HEK293 (cell line): ENCODE measurements at regions not wholly inside any gene's neighbourhood (a gene's known extent, or its start where the extent isn't known, plus 50 kb on each side); places are given as distances from the start of the nearest gene placed in this dataset.

Experiments
- CTCF ChIA-PET: fragments of 350-600 bp; formaldehyde crosslinking; extraction: SDS; loops from one replicate; lab custom pipeline; 2021; ENCODE audit warnings: antibody characterized with exemption; lab: Yijun Ruan, JAX
- POLR2A ChIA-PET: fragments of 300-600 bp; formaldehyde crosslinking; extraction: SDS; loops from one replicate; lab custom pipeline; 2020; ENCODE audit warnings: antibody characterized with exemption, inconsistent platforms; lab: Yijun Ruan, JAX
- H3K27ac ChIP-seq: fragments of 200-500 bp; sonication (Bioruptor generic); 2 replicates; pipeline ENCODE4 v1.5.1; 2014; ENCODE audit warnings: low read depth, low read length, control low read depth, inconsistent platforms; ENCODE audit errors: extremely low read depth
- H3K36me3 ChIP-seq, 2 experiments: fragments of 200-500 bp in 1 of 2; sonication (Bioruptor generic) in 1 of 2; 1 replicate in 1 of 2; 2 replicates in 1 of 2; pipeline ENCODE4 v1.5.1; 2014 to 2017; ENCODE audit warnings: inconsistent platforms in 2 of 2, low read length in 2 of 2; ENCODE audit not compliant: control insufficient read depth in 2 of 2, insufficient read depth in 1 of 2
- H3K4me1 ChIP-seq: fragments of 200-500 bp; sonication (Bioruptor generic); 2 replicates; pipeline ENCODE4 v1.5.1; 2014; ENCODE audit warnings: mild to moderate bottlenecking, low read length, inconsistent platforms; ENCODE audit not compliant: control insufficient read depth, insufficient read depth
- H3K4me3 ChIP-seq: 2 replicates; pipeline ENCODE4 v1.5.1; 2011; ENCODE audit warnings: low read depth, mild to moderate bottlenecking, control low read depth, low read length, moderate library complexity
- H3K9me3 ChIP-seq: fragments of 200-500 bp; sonication (Bioruptor generic); 2 replicates; pipeline ENCODE4 v1.5.1; 2014; ENCODE audit warnings: low read depth, low read length, inconsistent platforms; ENCODE audit not compliant: control insufficient read depth, insufficient read depth
- GLIS1 ChIP-seq: fragments of 450-650 bp; formaldehyde crosslinking; IDR thresholded peaks from 2 replicates; pipeline ENCODE4 v1.5.1; 2016; ENCODE audit warnings: missing biosample characterization, missing genetic modification characterization
- MZF1 ChIP-seq: fragments of 450-650 bp; formaldehyde crosslinking; IDR thresholded peaks from 2 replicates; pipeline ENCODE4 v1.5.1; 2017; ENCODE audit warnings: missing biosample characterization, missing genetic modification characterization, borderline replicate concordance
- ZBTB20 ChIP-seq: fragments of 450-650 bp; formaldehyde crosslinking; IDR thresholded peaks from 2 replicates; pipeline ENCODE4 v1.5.1; 2016; ENCODE audit warnings: missing biosample characterization, missing genetic modification characterization
- ZFP37 ChIP-seq: fragments of 450-650 bp; formaldehyde crosslinking; IDR thresholded peaks from 2 replicates; pipeline ENCODE4 v1.5.1; 2016; ENCODE audit warnings: missing biosample characterization, missing genetic modification characterization
- ZNF114 ChIP-seq: fragments of 450-650 bp; formaldehyde crosslinking; IDR thresholded peaks from 2 replicates; pipeline ENCODE4 v1.5.0; 2017; ENCODE audit warnings: missing biosample characterization, missing genetic modification characterization
- ZNF155 ChIP-seq: fragments of 450-650 bp; formaldehyde crosslinking; IDR thresholded peaks from 2 replicates; pipeline ENCODE4 v1.5.1; 2016; ENCODE audit warnings: missing biosample characterization, missing genetic modification characterization
- ZNF19 ChIP-seq: fragments of 450-650 bp; formaldehyde crosslinking; IDR thresholded peaks from 2 replicates; pipeline ENCODE4; 2016; ENCODE audit warnings: missing biosample characterization, missing genetic modification characterization, low read depth
- ZNF223 ChIP-seq: fragments of 450-650 bp; formaldehyde crosslinking; IDR thresholded peaks from 2 replicates; pipeline ENCODE4 v1.5.1; 2016; ENCODE audit warnings: missing biosample characterization, missing genetic modification characterization
- ZNF302 ChIP-seq: fragments of 450-650 bp; formaldehyde crosslinking; IDR thresholded peaks from 2 replicates; pipeline ENCODE4 v1.5.1; 2016; ENCODE audit warnings: missing biosample characterization, missing genetic modification characterization, low read depth
- ZNF350 ChIP-seq: fragments of 450-650 bp; formaldehyde crosslinking; IDR thresholded peaks from 2 replicates; pipeline ENCODE4 v1.5.0; 2017; ENCODE audit warnings: missing biosample characterization, mild to moderate bottlenecking, missing genetic modification characterization
- ZNF404 ChIP-seq: fragments of 450-650 bp; formaldehyde crosslinking; IDR thresholded peaks from 2 replicates; pipeline ENCODE4 v1.5.1; 2017; ENCODE audit warnings: missing biosample characterization, missing genetic modification characterization
- ZNF610 ChIP-seq: fragments of 450-650 bp; formaldehyde crosslinking; IDR thresholded peaks from 2 replicates; pipeline ENCODE4 v1.5.1; 2016; ENCODE audit warnings: missing biosample characterization, missing genetic modification characterization, borderline replicate concordance
- ZNF629 ChIP-seq: fragments of 450-650 bp; formaldehyde crosslinking; IDR thresholded peaks from 2 replicates; pipeline ENCODE4 v1.5.1; 2017; ENCODE audit warnings: missing biosample characterization, missing genetic modification characterization
- ZNF768 ChIP-seq: fragments of 450-650 bp; formaldehyde crosslinking; IDR thresholded peaks from 2 replicates; pipeline ENCODE4 v1.5.1; 2018; ENCODE audit warnings: missing biosample characterization, mild to moderate bottlenecking, missing genetic modification characterization
- TF ChIP-seq, protein P1 (sequence below): fragments of 450-650 bp; formaldehyde crosslinking; IDR thresholded peaks from 2 replicates; pipeline ENCODE4 v1.5.1; 2016; ENCODE audit warnings: missing biosample characterization, missing genetic modification characterization
- TF ChIP-seq, protein P2 (sequence below): fragments of 450-650 bp; formaldehyde crosslinking; IDR thresholded peaks from 2 replicates; pipeline ENCODE4 v1.5.1; 2016; ENCODE audit warnings: missing biosample characterization, missing genetic modification characterization
- TF ChIP-seq, protein P3 (sequence below): fragments of 450-650 bp; formaldehyde crosslinking; optimal IDR thresholded peaks from 2 replicates; pipeline ENCODE3; 2016; ENCODE audit warnings: missing biosample characterization, mild to moderate bottlenecking, missing genetic modification characterization

DNA sequence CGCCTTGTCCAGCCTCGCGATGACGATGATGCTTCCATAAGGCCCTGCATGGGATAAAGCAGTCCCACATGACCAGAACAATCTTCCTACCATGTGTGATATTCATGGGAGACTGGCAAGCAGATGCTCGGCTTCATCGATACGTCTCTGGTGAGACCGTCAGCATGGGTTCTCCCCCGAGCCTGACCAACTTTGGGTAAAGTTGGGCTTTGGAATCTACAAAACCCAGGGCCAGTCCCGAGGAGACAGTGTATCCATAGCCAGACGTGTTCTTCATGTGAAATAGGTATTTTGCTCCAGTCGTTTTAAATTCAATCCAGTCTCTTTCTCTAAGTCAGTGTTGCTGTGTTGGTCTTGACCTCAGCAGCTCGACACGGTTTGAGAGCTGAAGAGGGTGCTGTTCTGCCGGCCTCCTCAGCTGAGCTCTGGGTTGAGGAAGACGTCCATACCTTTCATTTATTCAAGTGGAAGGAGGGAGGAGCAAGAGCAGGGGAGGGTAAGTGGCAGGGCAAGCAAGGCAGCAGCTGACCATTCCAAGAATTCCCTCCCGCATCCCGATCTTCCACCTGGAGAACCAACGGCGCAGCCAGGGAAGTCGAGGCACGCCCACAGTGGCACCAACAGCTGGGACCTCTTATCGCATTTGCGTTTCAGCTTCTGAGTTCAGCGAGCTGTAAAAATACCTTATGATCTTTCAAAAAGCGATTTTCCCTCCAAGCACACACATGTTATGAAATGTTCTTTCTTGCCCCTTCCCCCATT lies 64.0 kb upstream of the THBS2 start:
- Histone ChIP-seq H3K27ac (no peak overlapping the region), H3K4me3 (no peak overlapping the region), H3K4me1 (no peaks in the 10 kb centered on the region), H3K36me3 (no peaks in the 10 kb centered on the region), H3K9me3 (no peaks in the 10 kb centered on the region)
- ChIA-PET CTCF (no interaction called here), POLR2A (no interaction called here)
- TF ChIP-seq ZNF302 (tag by site-specific recombination) (no peak), ZBTB20 (tag by site-specific recombination) (no peak), ZNF19 (tag by site-specific recombination) (no peak), ZNF404 (tag by site-specific recombination) (no peak), ZNF350 (tag by site-specific recombination) (no peak), ZNF114 (tag by site-specific recombination) (no peak), ZNF610 (no peak), GLIS1 (no peak), ZNF155 (tag by site-specific recombination) (no peak)
- TF ChIP-seq, protein P1, sequence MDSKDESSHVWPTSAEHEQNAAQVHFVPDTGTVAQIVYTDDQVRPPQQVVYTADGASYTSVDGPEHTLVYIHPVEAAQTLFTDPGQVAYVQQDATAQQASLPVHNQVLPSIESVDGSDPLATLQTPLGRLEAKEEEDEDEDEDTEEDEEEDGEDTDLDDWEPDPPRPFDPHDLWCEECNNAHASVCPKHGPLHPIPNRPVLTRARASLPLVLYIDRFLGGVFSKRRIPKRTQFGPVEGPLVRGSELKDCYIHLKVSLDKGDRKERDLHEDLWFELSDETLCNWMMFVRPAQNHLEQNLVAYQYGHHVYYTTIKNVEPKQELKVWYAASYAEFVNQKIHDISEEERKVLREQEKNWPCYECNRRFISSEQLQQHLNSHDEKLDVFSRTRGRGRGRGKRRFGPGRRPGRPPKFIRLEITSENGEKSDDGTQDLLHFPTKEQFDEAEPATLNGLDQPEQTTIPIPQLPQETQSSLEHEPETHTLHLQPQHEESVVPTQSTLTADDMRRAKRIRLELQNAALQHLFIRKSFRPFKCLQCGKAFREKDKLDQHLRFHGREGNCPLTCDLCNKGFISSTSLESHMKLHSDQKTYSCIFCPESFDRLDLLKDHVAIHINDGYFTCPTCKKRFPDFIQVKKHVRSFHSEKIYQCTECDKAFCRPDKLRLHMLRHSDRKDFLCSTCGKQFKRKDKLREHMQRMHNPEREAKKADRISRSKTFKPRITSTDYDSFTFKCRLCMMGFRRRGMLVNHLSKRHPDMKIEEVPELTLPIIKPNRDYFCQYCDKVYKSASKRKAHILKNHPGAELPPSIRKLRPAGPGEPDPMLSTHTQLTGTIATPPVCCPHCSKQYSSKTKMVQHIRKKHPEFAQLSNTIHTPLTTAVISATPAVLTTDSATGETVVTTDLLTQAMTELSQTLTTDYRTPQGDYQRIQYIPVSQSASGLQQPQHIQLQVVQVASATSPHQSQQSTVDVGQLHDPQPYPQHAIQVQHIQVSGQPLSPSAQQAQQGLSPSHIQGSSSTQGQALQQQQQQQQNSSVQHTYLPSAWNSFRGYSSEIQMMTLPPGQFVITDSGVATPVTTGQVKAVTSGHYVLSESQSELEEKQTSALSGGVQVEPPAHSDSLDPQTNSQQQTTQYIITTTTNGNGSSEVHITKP (tag by site-specific recombination), result no peak

DNA sequence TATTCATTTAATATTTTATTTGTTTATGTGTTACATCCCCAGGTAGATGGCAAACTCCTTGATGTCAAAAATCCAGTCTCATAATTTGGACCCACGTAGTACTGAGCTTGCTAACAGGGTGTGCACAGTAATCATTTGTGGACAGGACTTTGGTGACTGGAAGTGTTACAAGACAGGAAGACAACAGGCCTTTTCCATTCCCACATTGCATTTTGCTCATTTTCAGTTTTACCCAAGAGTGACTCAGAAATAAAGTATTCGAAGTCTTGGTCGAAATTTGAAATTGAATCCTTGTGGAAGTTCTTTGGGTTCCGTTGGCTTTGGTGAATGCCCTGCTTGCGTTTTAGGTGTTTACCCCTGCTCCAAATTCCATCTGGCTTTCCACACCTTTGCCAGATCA lies 63.0 kb upstream of the THBS2 start:
- POLR2A ChIA-PET, result no interaction called here
- TF ChIP-seq ZFP37 (tag by site-specific recombination), result no peak
- no peak for TF ChIP-seq MZF1 (tag by site-specific recombination)
- TF ChIP-seq, protein P2, sequence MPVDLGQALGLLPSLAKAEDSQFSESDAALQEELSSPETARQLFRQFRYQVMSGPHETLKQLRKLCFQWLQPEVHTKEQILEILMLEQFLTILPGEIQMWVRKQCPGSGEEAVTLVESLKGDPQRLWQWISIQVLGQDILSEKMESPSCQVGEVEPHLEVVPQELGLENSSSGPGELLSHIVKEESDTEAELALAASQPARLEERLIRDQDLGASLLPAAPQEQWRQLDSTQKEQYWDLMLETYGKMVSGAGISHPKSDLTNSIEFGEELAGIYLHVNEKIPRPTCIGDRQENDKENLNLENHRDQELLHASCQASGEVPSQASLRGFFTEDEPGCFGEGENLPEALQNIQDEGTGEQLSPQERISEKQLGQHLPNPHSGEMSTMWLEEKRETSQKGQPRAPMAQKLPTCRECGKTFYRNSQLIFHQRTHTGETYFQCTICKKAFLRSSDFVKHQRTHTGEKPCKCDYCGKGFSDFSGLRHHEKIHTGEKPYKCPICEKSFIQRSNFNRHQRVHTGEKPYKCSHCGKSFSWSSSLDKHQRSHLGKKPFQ, result no peak
- no peak for TF ChIP-seq ZNF629
- TF ChIP-seq, protein P3, sequence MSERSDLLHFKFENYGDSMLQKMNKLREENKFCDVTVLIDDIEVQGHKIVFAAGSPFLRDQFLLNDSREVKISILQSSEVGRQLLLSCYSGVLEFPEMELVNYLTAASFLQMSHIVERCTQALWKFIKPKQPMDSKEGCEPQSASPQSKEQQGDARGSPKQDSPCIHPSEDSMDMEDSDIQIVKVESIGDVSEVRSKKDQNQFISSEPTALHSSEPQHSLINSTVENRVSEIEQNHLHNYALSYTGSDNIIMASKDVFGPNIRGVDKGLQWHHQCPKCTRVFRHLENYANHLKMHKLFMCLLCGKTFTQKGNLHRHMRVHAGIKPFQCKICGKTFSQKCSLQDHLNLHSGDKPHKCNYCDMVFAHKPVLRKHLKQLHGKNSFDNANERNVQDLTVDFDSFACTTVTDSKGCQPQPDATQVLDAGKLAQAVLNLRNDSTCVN (tag by site-specific recombination), result no peak
- no peak for TF ChIP-seq ZNF768 (tag by site-specific recombination)
- no peak for TF ChIP-seq ZNF223 (tag by site-specific recombination)
- Histone ChIP-seq H3K4me1 (no peaks in the 10 kb centered on the region), H3K9me3 (no peaks in the 10 kb centered on the region), H3K36me3 (no peaks in the 10 kb centered on the region), H3K27ac (no peak overlapping the region), H3K4me3 (no peak overlapping the region)
- CTCF ChIA-PET, result no interaction called here
